B cell (primary cell): ENCODE measurements at regions not wholly inside any gene's neighbourhood (a gene's known extent, or its start where the extent isn't known, plus 50 kb on each side); places are given as distances from the start of the nearest gene placed in this dataset.
A peak's percentile ranks its signal among the peaks of the same experiment; 100 is the strongest.

Source experiments
- ATAC-seq: fragments of 200-7000 bp; cut with Tn5 transposase; one replicate; pipeline ENCODE4 v1.10.0; 2021; ENCODE audit warnings: low read depth, mild to moderate bottlenecking, moderate number of reproducible peaks, moderate library complexity
- CTCF ChIA-PET: fragments of 350-600 bp; sonication (Branson Sonifier 250); formaldehyde crosslinking; loops from one replicate; lab custom pipeline; 2021; ENCODE audit warnings: antibody characterized with exemption, inconsistent platforms; lab: Charles Lee
- POLR2A ChIA-PET: fragments of 350-600 bp; sonication (Branson Sonifier 250); formaldehyde crosslinking; loops from one replicate; lab custom pipeline; 2021; ENCODE audit warnings: antibody characterized with exemption; lab: Charles Lee
- DNase-seq: peaks from one replicate; pipeline ENCODE4 v3.0.0; 2013
- H2AFZ ChIP-seq: 2 replicates; pipeline ENCODE4 v1.6.1; 2012; ENCODE audit warnings: mild to moderate bottlenecking, low read depth, low read length; ENCODE audit not compliant: insufficient read depth, poor library complexity, severe bottlenecking
- H3K27ac ChIP-seq, 2 donors: 1 replicate in 1 of 2; 2 replicates in 1 of 2; pipeline ENCODE4 v1.5.1; 2012 to 2013; ENCODE audit warnings: low read length in 2 of 2, mild to moderate bottlenecking in 2 of 2, moderate library complexity in 1 of 2
- H3K27me3 ChIP-seq, 4 experiments: fragments of 200-600 bp in 1 of 4; sonication (generic) in 1 of 4; replicated peaks in 1 of 4; 1 replicate in 2 of 4; 2 replicates in 2 of 4; pipeline versions ENCODE4 v1.6.1 to v1.7.0; 2013 to 2016; ENCODE audit warnings: low read length in 3 of 4, mild to moderate bottlenecking in 2 of 4, mixed read lengths in 1 of 4, moderate library complexity in 1 of 4; ENCODE audit not compliant: insufficient read depth in 4 of 4, control insufficient read depth in 3 of 4; ENCODE audit errors: control extremely low read depth in 1 of 4
- H3K36me3 ChIP-seq, 2 experiments: replicated peaks in 1 of 2; 1 replicate in 1 of 2; 2 replicates in 1 of 2; pipeline versions ENCODE4 v1.6.1 to v1.7.1; 2013; ENCODE audit warnings: low read length in 1 of 2; ENCODE audit not compliant: insufficient read depth in 2 of 2, control insufficient read depth in 1 of 2; ENCODE audit errors: control extremely low read depth in 1 of 2, extremely low read depth in 1 of 2
- H3K4me1 ChIP-seq, 2 donors: fragments of 200-600 bp in 1 of 2; sonication (generic) in 1 of 2; 1 replicate in 1 of 2; 2 replicates in 1 of 2; pipeline versions ENCODE4 v1.5.1 to v1.6.1; 2013 to 2017; ENCODE audit warnings: low read length in 2 of 2; ENCODE audit not compliant: control insufficient read depth in 2 of 2, insufficient read depth in 2 of 2
- H3K4me2 ChIP-seq: replicated peaks from 2 replicates; pipeline ENCODE3; 2012; ENCODE audit warnings: mild to moderate bottlenecking, low read depth, low read length; ENCODE audit not compliant: poor library complexity, severe bottlenecking
- H3K4me3 ChIP-seq, 5 experiments: fragments of 200-600 bp in 1 of 5; sonication (generic) in 1 of 5; 1 replicate in 3 of 5; 2 replicates in 2 of 5; pipeline versions ENCODE4 v1.5.1 to v1.7.0; 2011 to 2016; ENCODE audit warnings: low read length in 4 of 5, mild to moderate bottlenecking in 4 of 5, low read depth in 2 of 5, control low read depth in 1 of 5, moderate library complexity in 1 of 5; ENCODE audit not compliant: insufficient read depth in 1 of 5; ENCODE audit errors: control extremely low read depth in 1 of 5, extremely low read depth in 1 of 5
- H3K79me2 ChIP-seq: fragments of 200-600 bp; sonication (generic); one replicate; pipeline ENCODE4 v1.6.0; 2016; ENCODE audit warnings: low read length; ENCODE audit not compliant: control insufficient read depth, insufficient read depth
- H3K9ac ChIP-seq: fragments of 200-600 bp; sonication (generic); 2 replicates; pipeline ENCODE4 v1.6.1; 2017; ENCODE audit warnings: mild to moderate bottlenecking, low read length, moderate library complexity
- H3K9me3 ChIP-seq, 3 donors: one replicate each; pipeline versions ENCODE4 v1.6.1 to v1.7.1; 2013; ENCODE audit warnings: low read length in 2 of 3; ENCODE audit not compliant: control insufficient read depth in 2 of 3, insufficient read depth in 1 of 3; ENCODE audit errors: control extremely low read depth in 1 of 3
- H4K20me1 ChIP-seq: 2 replicates; pipeline ENCODE4 v1.6.0; 2012; ENCODE audit warnings: mild to moderate bottlenecking, low read length; ENCODE audit not compliant: insufficient read depth, control insufficient read depth, poor library complexity, severe bottlenecking
- H3K27ac Mint-ChIP-seq: one replicate; pipeline ENCODE4 v1.8.0; 2021; ENCODE audit warnings: mixed read lengths
- H3K27me3 Mint-ChIP-seq: one replicate; pipeline ENCODE4 v1.8.0; 2021; ENCODE audit warnings: mixed read lengths
- H3K4me1 Mint-ChIP-seq: one replicate; pipeline ENCODE4 v1.8.0; 2021; ENCODE audit warnings: mixed read lengths
- H3K4me3 Mint-ChIP-seq: one replicate; pipeline ENCODE4 v1.8.0; 2021; ENCODE audit warnings: mixed read lengths
- H3K9me3 Mint-ChIP-seq: one replicate; pipeline ENCODE4 v1.8.0; 2022; ENCODE audit warnings: mixed read lengths; ENCODE audit not compliant: insufficient read depth
- EZH2 ChIP-seq: IDR thresholded peaks from 2 replicates; pipeline ENCODE4 v1.6.1; 2012; ENCODE audit warnings: borderline replicate concordance, low read depth, mild to moderate bottlenecking, moderate library complexity, low read length; ENCODE audit not compliant: insufficient read depth, poor library complexity, severe bottlenecking
- WGBS: methylation state at CpG from one replicate; pipeline ENCODE4 v1.1.5; 2013; ENCODE audit warnings: missing lambda C conversion rate; ENCODE audit not compliant: insufficient coverage; 5-methylcytosine and 5-hydroxymethylcytosine counted together
- intact Hi-C: fragments of 100-400 bp; cut with micrococcal nuclease; formaldehyde crosslinking; loops from one replicate; pipeline ENCODE4 v1.10.0; 2022
- TF ChIP-seq, protein P1 (sequence below): fragments of 200-600 bp; IDR thresholded peaks from one replicate; pipeline ENCODE4 v1.8.0; 2022; ENCODE audit warnings: antibody characterized with exemption, mild to moderate bottlenecking

DNA sequence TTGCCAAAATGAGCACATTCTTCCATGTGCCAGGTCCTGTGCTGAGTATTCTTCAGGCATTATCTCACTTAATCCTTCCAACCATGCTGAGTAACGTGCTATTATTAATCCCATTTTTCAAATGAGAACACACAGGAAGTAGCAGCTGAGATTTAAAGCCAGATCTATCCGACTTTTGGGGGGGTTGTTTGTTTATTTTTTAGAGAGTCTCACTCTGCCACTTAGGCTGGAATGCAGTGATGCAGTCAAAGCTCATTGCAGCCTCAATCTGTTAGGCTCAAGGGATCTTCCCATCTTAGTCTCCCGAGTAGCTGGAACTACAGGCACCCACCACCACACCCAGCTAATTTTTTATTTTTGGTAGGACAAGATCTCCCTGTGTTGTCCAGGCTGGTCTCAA is 55.5 kb upstream of the TRIM2 start:
- peaks cover 0 to 6% (median 0%) of the 10 kb centered on the region in 3 donors for H3K9me3 ChIP-seq
- intact Hi-C loops, result no loop called here
- H3K4me2 ChIP-seq, result no peak overlapping the region
- Mint-ChIP-seq H3K9me3 (no peaks in the 10 kb centered on the region), H3K27ac (no peak overlapping the region), H3K27me3 (peaks cover 22% of the 10 kb centered on the region), H3K4me3 (no peak overlapping the region), H3K4me1 (peaks cover 19% of the 10 kb centered on the region)
- H3K9ac ChIP-seq, result no peak overlapping the region
- DNase-seq (no peak), ATAC-seq (no peak)
- peaks cover 16 to 21% of the 10 kb centered on the region in 2 donors for H3K4me1 ChIP-seq
- H3K36me3 ChIP-seq, result no peaks in the 10 kb centered on the region
- ChIA-PET CTCF (interaction anchor here (1.0 to 1.5 kb wide), 2 partner anchors 8 to 495 kb away, joined by 3 to 7 read pairs; no protein-coding TSS in a partner anchor), POLR2A (interaction anchor here (0.5 kb wide), 1 partner anchor 851 kb away, joined by 3 read pairs; no protein-coding TSS in a partner anchor)
- no peaks in the 10 kb centered on the region for H4K20me1 ChIP-seq
- H3K27me3 ChIP-seq, result peaks cover 0 to 25% (median 9%) of the 10 kb centered on the region in 4 experiments
- no peak for TF ChIP-seq EZH2
- TF ChIP-seq, protein P1, sequence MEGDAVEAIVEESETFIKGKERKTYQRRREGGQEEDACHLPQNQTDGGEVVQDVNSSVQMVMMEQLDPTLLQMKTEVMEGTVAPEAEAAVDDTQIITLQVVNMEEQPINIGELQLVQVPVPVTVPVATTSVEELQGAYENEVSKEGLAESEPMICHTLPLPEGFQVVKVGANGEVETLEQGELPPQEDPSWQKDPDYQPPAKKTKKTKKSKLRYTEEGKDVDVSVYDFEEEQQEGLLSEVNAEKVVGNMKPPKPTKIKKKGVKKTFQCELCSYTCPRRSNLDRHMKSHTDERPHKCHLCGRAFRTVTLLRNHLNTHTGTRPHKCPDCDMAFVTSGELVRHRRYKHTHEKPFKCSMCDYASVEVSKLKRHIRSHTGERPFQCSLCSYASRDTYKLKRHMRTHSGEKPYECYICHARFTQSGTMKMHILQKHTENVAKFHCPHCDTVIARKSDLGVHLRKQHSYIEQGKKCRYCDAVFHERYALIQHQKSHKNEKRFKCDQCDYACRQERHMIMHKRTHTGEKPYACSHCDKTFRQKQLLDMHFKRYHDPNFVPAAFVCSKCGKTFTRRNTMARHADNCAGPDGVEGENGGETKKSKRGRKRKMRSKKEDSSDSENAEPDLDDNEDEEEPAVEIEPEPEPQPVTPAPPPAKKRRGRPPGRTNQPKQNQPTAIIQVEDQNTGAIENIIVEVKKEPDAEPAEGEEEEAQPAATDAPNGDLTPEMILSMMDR, result no peak
- WGBS, result 91% methylated on average over 1 of the region's 3 CpGs
- no peak overlapping the region for H3K27ac ChIP-seq
- no peak overlapping the region for H3K4me3 ChIP-seq
- no peaks in the 10 kb centered on the region for H3K79me2 ChIP-seq
- H2AFZ ChIP-seq, result no peak overlapping the region

DNA sequence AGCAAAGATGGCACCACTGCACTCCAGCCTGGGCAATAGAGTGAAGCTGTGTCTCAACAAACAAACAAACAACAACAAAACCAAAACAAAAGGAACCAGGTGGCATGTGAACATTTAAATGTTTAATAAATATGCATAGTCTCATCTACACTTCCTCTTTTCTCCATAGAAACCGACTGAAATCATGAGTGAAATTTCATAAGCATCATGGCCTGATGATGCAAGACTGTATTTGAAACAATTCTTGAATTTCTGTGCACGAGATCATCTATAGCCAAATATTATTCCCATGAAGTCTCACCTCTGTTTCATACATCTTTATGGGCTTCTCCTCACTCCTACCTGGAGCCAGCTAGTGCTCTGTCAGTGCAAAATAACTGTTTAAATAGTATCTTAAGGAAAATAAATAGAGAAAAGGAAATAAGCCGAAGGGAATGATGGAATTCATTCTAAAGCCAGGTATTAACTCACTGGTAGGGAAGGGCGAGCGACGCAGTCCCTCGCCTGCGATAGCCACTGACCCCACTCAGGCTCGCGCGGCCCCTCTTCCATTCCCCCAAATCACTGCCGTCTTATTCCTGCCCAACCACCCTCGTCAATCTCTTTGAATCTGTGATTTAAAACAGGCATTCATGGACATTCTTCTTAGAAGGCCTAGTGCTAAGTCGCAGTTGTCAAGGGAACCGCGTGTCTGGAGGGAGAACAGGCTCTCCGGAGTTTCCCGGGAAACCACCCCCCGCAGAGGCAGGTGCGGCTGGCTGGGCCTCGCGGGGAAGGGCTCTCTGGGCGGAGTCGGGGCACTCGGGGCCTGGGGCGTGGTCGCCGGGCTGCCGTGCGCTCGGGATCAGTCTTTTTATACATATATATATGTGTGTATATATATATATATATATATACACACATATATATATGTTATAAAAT is 52.4 kb upstream of the TRIM2 start:
- intact Hi-C loops, result loop anchor here (5.0 kb wide), 1 partner anchor 96 kb away; no protein-coding TSS in a partner anchor
- Histone ChIP-seq H4K20me1 (no peaks in the 10 kb centered on the region), H3K79me2 (no peaks in the 10 kb centered on the region), H3K4me2 (peak overlapping the region; percentile 98), H2AFZ (no peak overlapping the region), H3K4me3 (no peak overlapping the region), H3K9me3 (peaks cover 0 to 6% (median 0%) of the 10 kb centered on the region in 3 donors), H3K4me1 (peaks cover 26 to 28% of the 10 kb centered on the region in 2 donors), H3K27me3 (peaks cover 0 to 39% (median 19%) of the 10 kb centered on the region in 4 experiments), H3K9ac (no peak overlapping the region), H3K36me3 (no peaks in the 10 kb centered on the region), H3K27ac (peak overlapping the region in 1 of 2 donors; percentile 18)
- 38% methylated on average over 12 of the region's 31 CpGs for WGBS
- ATAC-seq, result peak; percentile 32
- H3K9me3 Mint-ChIP-seq, result no peaks in the 10 kb centered on the region
- H3K4me3 Mint-ChIP-seq, result peak overlapping the region; percentile 94
- H3K4me1 Mint-ChIP-seq, result peaks cover 29% of the 10 kb centered on the region
- ChIA-PET CTCF (no interaction called here), POLR2A (no interaction called here)
- no peak overlapping the region for H3K27ac Mint-ChIP-seq
- DNase-seq, result peak; percentile 81
- TF ChIP-seq, protein P1, result no peak
- no peak for TF ChIP-seq EZH2
- H3K27me3 Mint-ChIP-seq, result peaks cover 43% of the 10 kb centered on the region
